Central memory CD8-positive, alpha-beta T cell (primary cell): ENCODE measurements at regions not wholly inside any gene's neighbourhood (a gene's known extent, or its start where the extent isn't known, plus 50 kb on each side); places are given as distances from the start of the nearest gene placed in this dataset.
"Not testable (repeated sequence)": the region's sequence is repeated elsewhere in the genome, so short reads cannot be mapped to it uniquely, and the experiment has no call there.

Experiments used
- ATAC-seq: fragments of 150-1000 bp; cut with Tn5 transposase; replicated peaks from 2 replicates; pipeline ENCODE4 v1.10.0; 2022; ENCODE audit warnings: mild to moderate bottlenecking, moderate FRiP score, moderate number of reproducible peaks; ENCODE audit not compliant: poor library complexity, severe bottlenecking; ENCODE audit errors: extremely low read depth
- DNase-seq, 2 donors: peaks; one replicate each; pipeline ENCODE4 v3.0.0; 2021; ENCODE audit warnings: low spot score in 2 of 2
- H3K27ac Mint-ChIP-seq: one replicate; pipeline ENCODE4 v1.8.0; 2022; ENCODE audit warnings: low read depth, mild to moderate bottlenecking, moderate library complexity, mixed read lengths
- H3K27me3 Mint-ChIP-seq: one replicate; pipeline ENCODE4 v1.8.0; 2022; ENCODE audit warnings: mixed read lengths
- H3K36me3 Mint-ChIP-seq: one replicate; pipeline ENCODE4 v1.8.0; 2022; ENCODE audit warnings: mild to moderate bottlenecking, moderate library complexity, mixed read lengths; ENCODE audit not compliant: insufficient read depth
- H3K4me1 Mint-ChIP-seq: one replicate; pipeline ENCODE4 v1.8.0; 2022; ENCODE audit warnings: mixed read lengths
- H3K4me3 Mint-ChIP-seq: one replicate; pipeline ENCODE4 v1.8.0; 2022; ENCODE audit warnings: mild to moderate bottlenecking, moderate library complexity, mixed read lengths
- H3K9me3 Mint-ChIP-seq: one replicate; pipeline ENCODE4 v1.8.0; 2022; ENCODE audit warnings: mixed read lengths

DNA sequence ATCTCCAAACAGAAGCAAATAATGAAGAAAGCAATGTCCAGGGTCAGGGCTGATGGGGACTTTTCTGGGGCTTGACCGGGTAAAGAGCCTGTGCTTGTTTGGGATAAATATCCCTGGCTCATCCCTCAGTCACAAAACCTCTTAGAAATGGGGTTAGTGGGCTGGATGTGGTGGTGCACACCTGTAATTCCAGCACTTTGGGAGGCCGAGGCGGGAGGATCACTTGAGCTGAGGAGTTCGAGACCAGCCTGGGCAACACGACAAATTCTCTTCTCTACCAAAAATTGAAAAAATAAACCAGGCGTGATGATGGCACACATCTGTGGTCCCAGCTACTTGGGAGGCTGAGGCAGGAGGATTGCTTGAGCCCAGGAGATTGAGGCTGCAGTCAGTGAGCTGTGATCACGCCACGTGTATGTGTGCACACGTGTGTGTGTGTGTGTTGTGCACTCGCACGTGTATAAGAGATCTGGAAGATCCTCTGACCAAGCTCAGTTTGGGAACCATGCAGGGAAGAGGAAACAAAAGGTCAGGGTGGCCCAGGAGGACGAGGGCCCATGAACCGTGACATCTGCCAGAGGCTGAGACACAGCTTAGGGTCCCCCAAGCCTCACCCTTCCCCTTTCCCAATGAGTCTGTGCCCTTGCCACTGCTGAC is 258.6 kb downstream of the TEX36 start:
- H3K9me3 Mint-ChIP-seq = peaks cover 6% of the 10 kb centered on the region
- ATAC-seq = no peak
- DNase-seq = no peak

DNA sequence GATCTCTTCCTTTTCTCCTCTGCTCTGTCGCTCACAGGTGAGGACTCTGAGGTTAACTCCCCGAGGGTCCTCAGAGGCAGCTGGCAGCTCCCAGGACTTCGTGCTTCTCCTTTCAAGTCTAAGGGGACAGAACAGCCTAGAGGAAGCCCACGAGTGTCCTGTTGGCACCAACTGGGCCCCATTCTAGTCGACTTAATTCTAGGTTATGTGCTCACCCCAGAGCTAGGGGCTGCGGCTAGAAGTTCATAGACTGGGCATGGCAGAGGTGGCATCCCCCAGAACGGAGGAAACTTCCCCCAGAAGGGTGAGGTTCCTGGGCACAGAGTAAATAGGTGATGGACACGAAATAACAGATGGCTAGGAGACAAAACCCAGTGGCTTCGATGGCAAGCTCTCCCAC is 259.4 kb downstream of the TEX36 start:
- H3K9me3 Mint-ChIP-seq = peaks cover 10% of the 10 kb centered on the region
- DNase-seq (no peak), ATAC-seq (no peak)
- peaks cover 31% of the 10 kb centered on the region for H3K27me3 Mint-ChIP-seq
- no peak overlapping the region for H3K4me3 Mint-ChIP-seq
- no peak overlapping the region for H3K27ac Mint-ChIP-seq
- no peaks in the 10 kb centered on the region for H3K4me1 Mint-ChIP-seq
- H3K36me3 Mint-ChIP-seq = peaks cover 2% of the 10 kb centered on the region

More for the DNA sequence above, 258.6 kb downstream of the TEX36 start:
- H3K27ac Mint-ChIP-seq = no peak overlapping the region
- peaks cover 2% of the 10 kb centered on the region for H3K36me3 Mint-ChIP-seq
- no peaks in the 10 kb centered on the region for H3K4me1 Mint-ChIP-seq
- no peak overlapping the region for H3K4me3 Mint-ChIP-seq
- peaks cover 23% of the 10 kb centered on the region for H3K27me3 Mint-ChIP-seq

DNA sequence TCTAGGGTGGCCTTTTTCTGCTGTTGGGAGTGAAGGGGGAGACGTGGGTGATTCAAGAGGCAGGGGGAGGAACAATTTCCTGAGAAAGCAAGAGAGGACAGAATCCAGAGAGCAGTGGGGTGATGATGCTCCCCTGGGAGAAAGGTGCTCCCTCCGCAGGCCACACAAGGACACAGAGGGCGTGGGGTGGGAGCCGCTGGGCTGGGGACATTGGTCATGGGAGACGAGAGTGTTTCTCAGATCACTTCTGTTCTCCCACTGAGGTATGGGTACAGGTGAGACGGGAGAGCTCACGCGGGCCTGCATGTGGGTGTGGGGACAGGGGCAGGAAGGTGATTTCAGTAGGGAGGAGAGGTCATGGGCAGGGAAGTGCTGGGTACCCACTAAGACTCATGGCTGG is 259.5 kb upstream of the CTBP2 start:
- Mint-ChIP-seq H3K36me3 (peaks cover 2% of the 10 kb centered on the region), H3K4me3 (no peak overlapping the region), H3K27ac (no peak overlapping the region), H3K9me3 (peaks cover 12% of the 10 kb centered on the region), H3K27me3 (peaks cover 30% of the 10 kb centered on the region), H3K4me1 (no peaks in the 10 kb centered on the region)
- no peak for DNase-seq
- no peak for ATAC-seq

- no peak for ATAC-seq
- no peak for DNase-seq
- H3K4me3 Mint-ChIP-seq = no peak overlapping the region
- H3K27me3 Mint-ChIP-seq = peaks cover 30% of the 10 kb centered on the region
- H3K4me1 Mint-ChIP-seq = no peaks in the 10 kb centered on the region
- peaks cover 12% of the 10 kb centered on the region for H3K9me3 Mint-ChIP-seq
- H3K27ac Mint-ChIP-seq = no peak overlapping the region
- peaks cover 2% of the 10 kb centered on the region for H3K36me3 Mint-ChIP-seq
These were observed 258.8 kb upstream of the CTBP2 start for GRCh38 chr10:125419146-125419545.

DNA sequence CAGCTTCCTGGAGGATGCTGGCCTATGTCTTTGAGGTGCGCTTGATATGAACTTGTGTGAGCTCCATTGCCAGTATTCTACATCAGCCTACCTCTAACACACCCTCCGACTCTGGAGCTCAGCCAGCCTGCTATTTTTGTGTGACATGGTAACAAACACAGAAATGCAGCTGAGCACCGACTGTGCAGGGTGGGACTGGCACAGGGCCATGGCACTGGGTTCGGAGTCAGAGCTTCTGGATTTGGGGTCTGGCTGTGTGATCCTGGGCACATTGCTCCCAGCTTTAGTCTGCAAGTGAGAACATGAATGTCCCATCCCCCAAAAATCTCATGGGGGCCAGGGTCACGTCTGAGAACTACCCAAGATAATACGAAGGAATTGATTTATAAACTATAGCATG is 257.2 kb upstream of the CTBP2 start:
- H3K9me3 Mint-ChIP-seq = peaks cover 12% of the 10 kb centered on the region
- no peak overlapping the region for H3K4me3 Mint-ChIP-seq
- peaks cover 2% of the 10 kb centered on the region for H3K36me3 Mint-ChIP-seq
- ATAC-seq (no peak), DNase-seq (no peak)
- peaks cover 30% of the 10 kb centered on the region for H3K27me3 Mint-ChIP-seq
- no peak overlapping the region for H3K27ac Mint-ChIP-seq
- H3K4me1 Mint-ChIP-seq = no peaks in the 10 kb centered on the region

DNA sequence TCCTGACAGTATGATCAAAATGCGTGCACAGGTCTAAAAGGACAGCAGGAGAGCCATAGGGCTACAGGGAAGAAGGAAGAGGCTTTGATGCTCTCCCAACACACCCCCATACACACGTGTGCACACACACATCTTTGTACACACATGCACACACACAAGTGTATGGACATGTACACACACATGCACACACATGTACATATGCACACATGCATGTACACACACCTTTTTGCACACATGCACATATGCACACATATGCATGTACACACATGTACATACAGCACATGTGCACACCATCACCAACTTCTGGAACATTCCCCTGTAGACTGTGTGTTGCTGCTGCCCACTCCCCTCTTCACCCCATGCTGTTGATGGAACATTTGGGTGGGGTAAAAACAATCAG is 255.6 kb upstream of the CTBP2 start:
- no peak for ATAC-seq
- Mint-ChIP-seq H3K9me3 (peaks cover 12% of the 10 kb centered on the region), H3K4me3 (no peak overlapping the region), H3K27ac (no peak overlapping the region), H3K4me1 (no peaks in the 10 kb centered on the region), H3K36me3 (peaks cover 2% of the 10 kb centered on the region), H3K27me3 (peaks cover 30% of the 10 kb centered on the region)
- DNase-seq = no peak

- Mint-ChIP-seq H3K4me1 (no peaks in the 10 kb centered on the region), H3K4me3 (no peak overlapping the region), H3K9me3 (peaks cover 12% of the 10 kb centered on the region), H3K27me3 (peaks cover 30% of the 10 kb centered on the region), H3K36me3 (peaks cover 2% of the 10 kb centered on the region), H3K27ac (no peak overlapping the region)
- ATAC-seq (no peak), DNase-seq (no peak)
These were observed 254.8 kb upstream of the CTBP2 start for GRCh38 chr10:125415006-125415633.

DNA sequence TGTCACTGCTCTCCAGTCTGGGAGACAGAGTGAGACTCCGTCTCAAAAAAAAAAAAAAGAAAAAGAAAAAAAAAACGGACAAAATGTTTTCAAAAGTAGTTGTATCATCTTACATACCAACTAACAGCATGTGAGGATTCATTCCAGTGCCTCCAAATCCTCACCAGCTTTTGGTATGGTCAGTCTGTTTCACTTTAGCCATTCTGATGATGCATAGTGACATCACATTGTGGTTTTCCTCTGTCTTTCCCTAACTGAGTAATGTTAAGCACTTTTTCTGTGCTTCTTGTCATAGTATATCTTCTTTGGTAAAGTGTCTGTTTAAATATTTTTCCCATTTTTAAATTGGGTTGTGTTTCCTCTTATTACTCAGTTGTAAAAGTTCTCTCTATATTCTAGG is 251.4 kb upstream of the CTBP2 start:
- H3K4me3 Mint-ChIP-seq = no peak overlapping the region
- no peak overlapping the region for H3K27ac Mint-ChIP-seq
- peaks cover under 1% of the 10 kb centered on the region for H3K9me3 Mint-ChIP-seq
- no peak for ATAC-seq
- H3K27me3 Mint-ChIP-seq = peaks cover 41% of the 10 kb centered on the region
- no peaks in the 10 kb centered on the region for H3K4me1 Mint-ChIP-seq
- DNase-seq = no peak
- no peaks in the 10 kb centered on the region for H3K36me3 Mint-ChIP-seq

DNA sequence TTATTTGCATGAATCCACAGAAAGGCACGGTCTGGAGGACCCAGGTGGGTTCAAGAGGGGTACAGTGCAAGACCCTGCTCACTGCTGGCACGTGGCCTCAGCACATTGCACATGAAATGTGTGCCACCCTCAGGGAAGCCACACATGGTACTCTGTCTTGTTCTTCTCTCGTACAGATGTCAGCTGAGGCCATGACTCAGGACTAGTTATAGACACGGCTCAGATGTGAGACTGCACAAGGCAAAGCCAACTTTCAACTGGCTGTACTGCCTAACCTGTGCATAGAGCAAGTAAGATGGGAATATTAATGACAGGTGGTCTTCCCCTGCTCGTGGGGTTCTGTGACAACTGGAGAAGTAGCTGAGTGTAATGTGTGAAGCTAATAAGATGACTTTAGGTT is 249.4 kb upstream of the CTBP2 start:
- Mint-ChIP-seq H3K27ac (no peak overlapping the region), H3K27me3 (peaks cover 37% of the 10 kb centered on the region), H3K36me3 (no peaks in the 10 kb centered on the region), H3K9me3 (peaks cover 9% of the 10 kb centered on the region), H3K4me3 (no peak overlapping the region), H3K4me1 (no peaks in the 10 kb centered on the region)
- no peak for DNase-seq
- no peak for ATAC-seq

DNA sequence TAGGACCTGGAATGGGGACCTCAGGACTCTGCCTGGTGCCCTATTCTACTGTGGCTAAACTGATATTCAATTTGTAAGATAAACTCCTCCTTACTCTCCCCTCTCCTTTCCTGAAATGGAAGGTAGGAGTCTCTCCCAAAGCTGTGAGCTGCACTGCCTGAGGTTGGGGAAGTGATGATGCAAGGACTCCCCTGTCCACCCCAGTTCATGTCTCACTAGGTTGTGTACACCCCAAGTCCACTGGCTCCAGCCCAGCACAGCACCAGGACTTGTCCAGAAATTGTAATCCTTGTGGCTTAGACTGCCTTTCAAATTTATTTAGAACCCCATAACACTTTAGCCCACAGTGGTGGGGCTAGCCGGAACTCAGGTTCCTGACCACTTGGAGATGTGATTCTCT is 247.2 kb upstream of the CTBP2 start:
- Mint-ChIP-seq H3K36me3 (no peaks in the 10 kb centered on the region), H3K4me1 (no peaks in the 10 kb centered on the region), H3K27me3 (peaks cover 52% of the 10 kb centered on the region), H3K9me3 (peaks cover 9% of the 10 kb centered on the region), H3K4me3 (no peak overlapping the region), H3K27ac (no peak overlapping the region)
- ATAC-seq (no peak), DNase-seq (no peak)

DNA sequence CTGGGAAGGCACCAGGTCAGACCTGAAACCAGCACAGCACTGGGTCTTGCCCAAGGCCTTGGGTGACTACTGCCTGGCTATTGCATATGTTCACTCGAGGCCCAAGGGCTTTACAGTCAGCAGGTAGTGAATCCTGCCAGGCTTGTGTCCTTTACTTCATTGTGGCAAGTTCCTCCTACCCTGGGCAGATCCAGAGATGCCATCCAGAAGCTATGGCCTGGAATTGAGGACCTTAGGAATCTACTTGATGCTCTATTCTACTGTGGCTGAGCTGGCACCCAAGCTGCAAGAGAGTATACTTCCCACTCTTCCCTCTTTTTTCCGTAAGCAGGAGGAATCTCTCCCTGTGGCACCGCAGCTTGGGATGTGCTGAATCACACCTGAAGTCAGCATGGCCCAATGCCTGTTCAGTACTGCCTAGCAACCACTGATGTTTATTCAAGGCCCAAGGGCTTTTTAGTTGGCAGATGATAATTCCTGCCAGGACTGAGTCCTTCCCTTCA is 246.7 kb upstream of the CTBP2 start:
- H3K4me3 Mint-ChIP-seq = no peak overlapping the region
- peaks cover 52% of the 10 kb centered on the region for H3K27me3 Mint-ChIP-seq
- no peak for ATAC-seq
- no peak overlapping the region for H3K27ac Mint-ChIP-seq
- DNase-seq = no peak
- peaks cover 9% of the 10 kb centered on the region for H3K9me3 Mint-ChIP-seq
- no peaks in the 10 kb centered on the region for H3K36me3 Mint-ChIP-seq
- H3K4me1 Mint-ChIP-seq = no peaks in the 10 kb centered on the region

DNA sequence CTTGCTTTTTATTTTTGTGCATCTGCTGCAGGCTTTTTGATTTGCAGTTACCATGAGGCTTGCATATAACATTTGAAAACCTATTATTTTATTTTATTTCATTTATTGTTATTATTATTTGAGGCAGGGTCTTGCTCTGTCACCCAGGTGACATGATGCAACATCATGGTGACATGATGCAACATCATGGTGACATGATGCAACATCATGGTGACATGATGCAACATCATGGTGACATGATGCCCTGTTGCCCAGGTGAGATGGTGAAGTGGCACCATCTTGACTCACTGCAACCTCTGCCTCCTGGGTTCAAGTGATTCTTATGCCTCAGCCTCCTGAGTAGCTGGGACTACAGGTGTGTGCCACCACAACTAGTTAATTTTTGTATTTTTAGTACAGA is 244.5 kb upstream of the CTBP2 start:
- not testable (repeated sequence) for H3K36me3 Mint-ChIP-seq, ATAC-seq, H3K9me3 Mint-ChIP-seq, DNase-seq, H3K4me3 Mint-ChIP-seq, H3K27ac Mint-ChIP-seq, H3K4me1 Mint-ChIP-seq
- H3K27me3 Mint-ChIP-seq = peaks cover 52% of the 10 kb centered on the region

DNA sequence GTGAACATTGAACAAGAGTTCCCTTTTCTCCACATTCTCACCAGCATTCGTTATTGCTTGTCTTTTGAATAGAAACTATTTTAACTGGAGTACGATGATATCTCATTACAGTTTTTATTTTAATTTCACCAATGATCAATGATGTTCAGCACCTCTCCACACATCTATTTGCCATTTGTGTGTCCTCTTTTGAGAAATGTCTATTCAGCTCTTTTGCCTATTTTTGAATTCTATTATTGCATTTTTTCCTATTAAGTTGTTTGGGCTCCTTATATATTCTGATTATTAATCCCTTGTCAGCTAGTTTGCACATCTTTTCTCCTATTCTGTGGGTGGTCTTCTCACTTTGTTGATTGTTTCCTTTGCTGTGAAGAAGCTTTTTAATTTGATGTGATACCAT is 241.1 kb upstream of the CTBP2 start:
- Mint-ChIP-seq H3K4me3 (no peak overlapping the region), H3K4me1 (no peaks in the 10 kb centered on the region), H3K36me3 (no peaks in the 10 kb centered on the region), H3K27ac (no peak overlapping the region), H3K27me3 (peaks cover 32% of the 10 kb centered on the region), H3K9me3 (peaks cover 6% of the 10 kb centered on the region)
- ATAC-seq (no peak), DNase-seq (no peak)
